SK-N-SH (cell line): ENCODE measurements at regions not wholly inside any gene's neighbourhood (a gene's known extent, or its start where the extent isn't known, plus 50 kb on each side); places are given as distances from the start of the nearest gene placed in this dataset.
A peak's percentile ranks its signal among the peaks of the same experiment; 100 is the strongest.

Experiments used
- CTCF ChIA-PET: fragments of 300-600, 350-600 bp; formaldehyde crosslinking; extraction: SDS; loops from one replicate; lab custom pipeline; 2021; lab: Yijun Ruan, JAX
- POLR2A ChIA-PET: fragments of 350-600 bp; sonication (Branson Sonifier 250); formaldehyde crosslinking; extraction: SDS; loops from one replicate; lab custom pipeline; 2020; ENCODE audit warnings: antibody characterized with exemption, inconsistent platforms; lab: Yijun Ruan, JAX
- DNase-seq: peaks from one replicate; pipeline ENCODE4 v3.0.0; 2012
- H2AFZ ChIP-seq: fragments of 200-600 bp; sonication (generic); 2 replicates; pipeline ENCODE4 v1.8.1; 2016; ENCODE audit warnings: antibody characterized with exemption, mild to moderate bottlenecking, low read depth
- H3F3A ChIP-seq: fragments of 200-600 bp; sonication (generic); replicated peaks from 2 replicates; pipeline ENCODE3; 2016; ENCODE audit warnings: antibody characterized with exemption, mild to moderate bottlenecking; ENCODE audit not compliant: insufficient read depth
- H3K27ac ChIP-seq, 2 experiments: fragments of 200-500 bp in 1 of 2; fragments of 200-600 bp in 1 of 2; sonication (Bioruptor generic) in 1 of 2; sonication (generic), shearing (Covaris generic) in 1 of 2; 2 replicates each; pipeline versions ENCODE4 v1.5.1 to v1.6.1; 2014 to 2016; ENCODE audit warnings: low read depth in 2 of 2, inconsistent platforms in 1 of 2, low read length in 1 of 2, mild to moderate bottlenecking in 1 of 2, mixed read lengths in 1 of 2
- H3K27me3 ChIP-seq: fragments of 200-600 bp; sonication (generic), shearing (Covaris generic); 2 replicates; pipeline ENCODE4 v1.6.1; 2016; ENCODE audit warnings: mixed run types; ENCODE audit not compliant: insufficient read depth
- H3K36me3 ChIP-seq, 2 experiments: fragments of 200-500 bp in 1 of 2; fragments of 200-600 bp in 1 of 2; sonication (Bioruptor generic) in 1 of 2; sonication (generic) in 1 of 2; replicated peaks in 1 of 2; 2 replicates each; pipeline versions ENCODE3 to v1.5.1; 2014 to 2016; ENCODE audit warnings: low read length in 1 of 2, mild to moderate bottlenecking in 1 of 2; ENCODE audit not compliant: insufficient read depth in 2 of 2, control insufficient read depth in 1 of 2
- H3K4me1 ChIP-seq, 2 experiments: fragments of 200-500 bp in 1 of 2; fragments of 200-600 bp in 1 of 2; sonication (Bioruptor generic) in 1 of 2; sonication (generic), shearing (Covaris generic) in 1 of 2; 2 replicates each; pipeline versions ENCODE4 v1.5.1 to v1.6.1; 2014 to 2016; ENCODE audit warnings: low read depth in 1 of 2, low read length in 1 of 2, mixed run types in 1 of 2; ENCODE audit not compliant: insufficient read depth in 2 of 2, control insufficient read depth in 1 of 2
- H3K4me2 ChIP-seq: fragments of 200-600 bp; sonication (generic), shearing (Covaris generic); 2 replicates; pipeline ENCODE4 v1.6.1; 2017; ENCODE audit warnings: mixed run types
- H3K4me3 ChIP-seq, 2 experiments: fragments of 200-500 bp in 1 of 2; fragments of 200-600 bp in 1 of 2; sonication (Bioruptor generic) in 1 of 2; sonication (generic), shearing (Covaris generic) in 1 of 2; 2 replicates each; pipeline versions ENCODE4 v1.5.1 to v1.8.1; 2014 to 2016; ENCODE audit warnings: low read depth in 2 of 2, inconsistent platforms in 1 of 2, low read length in 1 of 2, mild to moderate bottlenecking in 1 of 2, mixed read lengths in 1 of 2, moderate library complexity in 1 of 2
- H3K79me2 ChIP-seq: fragments of 200-600 bp; sonication (generic); 2 replicates; pipeline ENCODE4 v1.8.1; 2017; ENCODE audit warnings: mild to moderate bottlenecking; ENCODE audit not compliant: insufficient read depth
- H3K9ac ChIP-seq: fragments of 200-600 bp; sonication (generic); 2 replicates; pipeline ENCODE4 v1.6.1; 2017; ENCODE audit warnings: mixed run types
- H3K9me2 ChIP-seq: fragments of 200-600 bp; sonication (generic); 2 replicates; pipeline ENCODE4 v1.6.1; 2017; ENCODE audit warnings: mixed run types
- H3K9me3 ChIP-seq: fragments of 200-600 bp; sonication (generic); 2 replicates; pipeline ENCODE4 v1.6.1; 2017; ENCODE audit warnings: mixed run types, mild to moderate bottlenecking, moderate library complexity
- H4K20me1 ChIP-seq: fragments of 200-600 bp; sonication (generic); 2 replicates; pipeline ENCODE4 v1.6.1; 2017; ENCODE audit warnings: mild to moderate bottlenecking, mixed run types; ENCODE audit not compliant: insufficient read depth
- CTCF ChIP-seq: fragments of 200-600 bp; sonication (generic); IDR thresholded peaks from 2 replicates; pipeline ENCODE4 v1.6.1; 2017; ENCODE audit warnings: antibody characterized with exemption, mild to moderate bottlenecking, moderate library complexity
- ELF1 ChIP-seq: IDR thresholded peaks from 2 replicates; pipeline ENCODE4 v1.4.0; 2012
- EP300 ChIP-seq, 2 experiments: IDR thresholded peaks; 2 replicates each; pipeline versions ENCODE4 v1.4.0 to v1.6.1; 2012; ENCODE audit warnings: borderline replicate concordance in 1 of 2, low read depth in 1 of 2, low read length in 1 of 2
- FOSL2 ChIP-seq: IDR thresholded peaks from 2 replicates; pipeline ENCODE4 v1.4.0; 2012; ENCODE audit warnings: low read depth, mild to moderate bottlenecking, moderate library complexity, borderline replicate concordance
- GABPA ChIP-seq: IDR thresholded peaks from 2 replicates; pipeline ENCODE4 v1.4.0; 2012; ENCODE audit warnings: low read depth, mild to moderate bottlenecking
- MXI1 ChIP-seq: IDR thresholded peaks from 2 replicates; pipeline ENCODE4 v1.6.1; 2012; ENCODE audit warnings: mild to moderate bottlenecking, low read depth, low read length, improper control_type of control experiment
- PBX3 ChIP-seq: IDR thresholded peaks from 2 replicates; pipeline ENCODE4; 2012
- RCOR1 ChIP-seq: fragments of 150-350 bp; IDR thresholded peaks from 2 replicates; pipeline ENCODE4 v1.6.1; 2017; ENCODE audit warnings: antibody characterized with exemption, low read length
- REST ChIP-seq: IDR thresholded peaks from 2 replicates; pipeline ENCODE4 v1.6.1; 2012; ENCODE audit warnings: mild to moderate bottlenecking, low read depth, low read length, moderate library complexity
- RFX5 ChIP-seq: IDR thresholded peaks from 2 replicates; pipeline ENCODE4 v1.6.1; 2012; ENCODE audit warnings: mild to moderate bottlenecking, improper control_type of control experiment, low read length
- RXRA ChIP-seq: IDR thresholded peaks from 2 replicates; pipeline ENCODE4 v1.4.0; 2012; ENCODE audit warnings: low read depth, mild to moderate bottlenecking, borderline replicate concordance
- TAF1 ChIP-seq: IDR thresholded peaks from 2 replicates; pipeline ENCODE4 v1.6.1; 2012; ENCODE audit warnings: low read depth, mild to moderate bottlenecking, low read length, moderate library complexity, borderline replicate concordance
- TCF12 ChIP-seq: IDR thresholded peaks from 2 replicates; pipeline ENCODE4 v1.4.0; 2012
- YY1 ChIP-seq: IDR thresholded peaks from 2 replicates; pipeline ENCODE4 v1.4.0; 2012; ENCODE audit warnings: low read depth, mild to moderate bottlenecking
- WGBS: methylation state at CpG from one replicate; pipeline ENCODE4 v1.1.6; 2017; ENCODE audit warnings: low lambda C conversion rate; 5-methylcytosine and 5-hydroxymethylcytosine counted together
- TF ChIP-seq, protein P1 (sequence below): IDR thresholded peaks from 2 replicates; pipeline ENCODE4 v1.4.0; 2012; ENCODE audit warnings: low read depth
- TF ChIP-seq, protein P2 (sequence below): IDR thresholded peaks from 2 replicates; pipeline ENCODE4 v1.4.0; 2012; ENCODE audit warnings: low read depth, borderline replicate concordance

GRCh38 chr11:111044751-111045406 lies 200.6 kb upstream of the POU2AF2 start:
- Histone ChIP-seq H3K9me2 (no peaks in the 10 kb centered on the region), H3K79me2 (no peaks in the 10 kb centered on the region), H3K36me3 (no peaks in the 10 kb centered on the region), H4K20me1 (no peaks in the 10 kb centered on the region), H3K27ac (no peak overlapping the region), H3K9me3 (no peaks in the 10 kb centered on the region), H3K9ac (no peak overlapping the region), H3F3A (no peaks in the 10 kb centered on the region), H2AFZ (no peak overlapping the region), H3K4me3 (no peak overlapping the region), H3K4me1 (peaks cover 0 to 17% of the 10 kb centered on the region in 2 experiments; a peak in 2 of 4 replicates), H3K27me3 (no peaks in the 10 kb centered on the region), H3K4me2 (no peak overlapping the region)
- 77% methylated on average over 6 of the region's 6 CpGs for WGBS
- TF ChIP-seq ELF1 = no peak
- TF ChIP-seq, protein P1, sequence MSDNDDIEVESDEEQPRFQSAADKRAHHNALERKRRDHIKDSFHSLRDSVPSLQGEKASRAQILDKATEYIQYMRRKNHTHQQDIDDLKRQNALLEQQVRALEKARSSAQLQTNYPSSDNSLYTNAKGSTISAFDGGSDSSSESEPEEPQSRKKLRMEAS = no peak
- no peak for TF ChIP-seq GABPA
- TF ChIP-seq RXRA = no peak
- TF ChIP-seq RCOR1 = no peak
- no peak for TF ChIP-seq CTCF
- TF ChIP-seq MXI1 = no peak
- TF ChIP-seq, protein P2, sequence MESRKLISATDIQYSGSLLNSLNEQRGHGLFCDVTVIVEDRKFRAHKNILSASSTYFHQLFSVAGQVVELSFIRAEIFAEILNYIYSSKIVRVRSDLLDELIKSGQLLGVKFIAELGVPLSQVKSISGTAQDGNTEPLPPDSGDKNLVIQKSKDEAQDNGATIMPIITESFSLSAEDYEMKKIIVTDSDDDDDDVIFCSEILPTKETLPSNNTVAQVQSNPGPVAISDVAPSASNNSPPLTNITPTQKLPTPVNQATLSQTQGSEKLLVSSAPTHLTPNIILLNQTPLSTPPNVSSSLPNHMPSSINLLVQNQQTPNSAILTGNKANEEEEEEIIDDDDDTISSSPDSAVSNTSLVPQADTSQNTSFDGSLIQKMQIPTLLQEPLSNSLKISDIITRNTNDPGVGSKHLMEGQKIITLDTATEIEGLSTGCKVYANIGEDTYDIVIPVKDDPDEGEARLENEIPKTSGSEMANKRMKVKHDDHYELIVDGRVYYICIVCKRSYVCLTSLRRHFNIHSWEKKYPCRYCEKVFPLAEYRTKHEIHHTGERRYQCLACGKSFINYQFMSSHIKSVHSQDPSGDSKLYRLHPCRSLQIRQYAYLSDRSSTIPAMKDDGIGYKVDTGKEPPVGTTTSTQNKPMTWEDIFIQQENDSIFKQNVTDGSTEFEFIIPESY = no peak
- no peak for TF ChIP-seq EP300 (IDR thresholded peaks at IDR 0.05; ENCODE audit: borderline replicate concordance in 1 of 2, low read depth in 1 of 2, low read length in 1 of 2)
- TF ChIP-seq REST = no peak
- no peak for TF ChIP-seq FOSL2
- no peak for TF ChIP-seq PBX3
- no peak for TF ChIP-seq RFX5
- no peak for TF ChIP-seq TCF12
- no peak for TF ChIP-seq YY1
- TF ChIP-seq TAF1 = no peak
- CTCF ChIA-PET = interaction anchor here (1.1 kb wide), 1 partner anchor 100 kb away, joined by 3 read pairs; no protein-coding TSS in a partner anchor
- POLR2A ChIA-PET = no interaction called here
- peak; percentile 35 for DNase-seq
